KMS-11 (cell line): ENCODE measurements at regions not wholly inside any gene's neighbourhood (a gene's known extent, or its start where the extent isn't known, plus 50 kb on each side); places are given as distances from the start of the nearest gene placed in this dataset.

Experiments used
- H2AFZ ChIP-seq: fragments of 200-600 bp; sonication (generic); 2 replicates; pipeline ENCODE4 v1.6.1; 2016; ENCODE audit warnings: antibody characterized with exemption, mixed run types, low read depth
- H3K27ac ChIP-seq: fragments of 200-600 bp; sonication (generic); 2 replicates; pipeline ENCODE4 v1.6.1; 2016; ENCODE audit warnings: mild to moderate bottlenecking, mixed run types
- H3K27me3 ChIP-seq: fragments of 200-600 bp; sonication (generic); 2 replicates; pipeline ENCODE4 v1.6.1; 2017; ENCODE audit warnings: mild to moderate bottlenecking, low read depth, mixed run types, moderate library complexity; ENCODE audit not compliant: insufficient read depth
- H3K36me3 ChIP-seq: fragments of 200-600 bp; sonication (generic); 2 replicates; pipeline ENCODE4 v1.6.1; 2017; ENCODE audit warnings: mild to moderate bottlenecking, mixed run types; ENCODE audit not compliant: insufficient read depth
- H3K4me1 ChIP-seq: fragments of 200-600 bp; sonication (generic); 2 replicates; pipeline ENCODE4 v1.6.1; 2016; ENCODE audit warnings: mild to moderate bottlenecking, low read depth, mixed run types; ENCODE audit not compliant: poor library complexity, severe bottlenecking
- H3K4me2 ChIP-seq: fragments of 200-600 bp; sonication (generic); 2 replicates; pipeline ENCODE4 v1.7.0; 2016; ENCODE audit warnings: mild to moderate bottlenecking, mixed run types
- H3K4me3 ChIP-seq: fragments of 200-600 bp; sonication (generic); IDR thresholded peaks from 2 replicates; pipeline ENCODE4 v1.6.1; 2017; ENCODE audit warnings: low read depth, low read length, mixed read lengths; ENCODE audit not compliant: insufficient read depth
- H3K79me2 ChIP-seq: fragments of 200-600 bp; sonication (generic); 2 replicates; pipeline ENCODE4 v1.6.1; 2016; ENCODE audit warnings: low read depth, mixed run types; ENCODE audit not compliant: insufficient read depth
- H3K9ac ChIP-seq: fragments of 200-600 bp; sonication (generic); 2 replicates; pipeline ENCODE4 v1.6.1; 2016; ENCODE audit warnings: mild to moderate bottlenecking, mixed run types
- H4K20me1 ChIP-seq: fragments of 200-600 bp; sonication (generic); 2 replicates; pipeline ENCODE4 v1.6.1; 2016; ENCODE audit warnings: mild to moderate bottlenecking, mixed run types; ENCODE audit not compliant: insufficient read depth
- TF ChIP-seq, protein P1 (sequence below): fragments of 200-600 bp; sonication (generic); conservative IDR thresholded peaks from 2 replicates; pipeline ENCODE4 v1.6.1; 2017; ENCODE audit warnings: low read depth, mild to moderate bottlenecking, antibody characterized with exemption, low read length, moderate library complexity, mixed read lengths

DNA sequence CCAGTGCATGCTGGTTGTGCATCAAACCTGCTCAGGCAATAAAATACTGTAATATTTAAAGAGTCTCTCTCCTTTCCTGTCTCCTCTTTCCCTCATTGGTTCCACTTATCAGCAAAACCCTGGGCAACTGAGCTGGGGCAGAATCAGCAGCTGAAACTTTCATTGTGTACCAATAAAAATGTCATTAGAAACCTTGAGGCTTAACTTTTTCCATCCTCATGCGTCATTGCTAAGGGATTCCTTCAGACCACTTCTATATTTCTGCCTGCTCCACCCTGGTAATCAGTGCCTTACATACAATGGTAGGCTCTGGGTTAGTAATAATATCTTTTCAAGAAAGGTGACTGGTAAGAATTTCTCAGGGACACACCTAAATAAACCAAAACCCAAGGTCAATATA is 880.3 kb downstream of the RPA4 start:
- Histone ChIP-seq H3K36me3 (no peaks in the 10 kb centered on the region), H3K79me2 (no peaks in the 10 kb centered on the region), H3K27me3 (no peaks in the 10 kb centered on the region), H3K4me3 (no peak overlapping the region), H2AFZ (no peak overlapping the region), H3K27ac (no peak overlapping the region), H3K4me1 (no peaks in the 10 kb centered on the region), H3K4me2 (no peak overlapping the region), H4K20me1 (no peaks in the 10 kb centered on the region), H3K9ac (no peak overlapping the region)
- TF ChIP-seq, protein P1, sequence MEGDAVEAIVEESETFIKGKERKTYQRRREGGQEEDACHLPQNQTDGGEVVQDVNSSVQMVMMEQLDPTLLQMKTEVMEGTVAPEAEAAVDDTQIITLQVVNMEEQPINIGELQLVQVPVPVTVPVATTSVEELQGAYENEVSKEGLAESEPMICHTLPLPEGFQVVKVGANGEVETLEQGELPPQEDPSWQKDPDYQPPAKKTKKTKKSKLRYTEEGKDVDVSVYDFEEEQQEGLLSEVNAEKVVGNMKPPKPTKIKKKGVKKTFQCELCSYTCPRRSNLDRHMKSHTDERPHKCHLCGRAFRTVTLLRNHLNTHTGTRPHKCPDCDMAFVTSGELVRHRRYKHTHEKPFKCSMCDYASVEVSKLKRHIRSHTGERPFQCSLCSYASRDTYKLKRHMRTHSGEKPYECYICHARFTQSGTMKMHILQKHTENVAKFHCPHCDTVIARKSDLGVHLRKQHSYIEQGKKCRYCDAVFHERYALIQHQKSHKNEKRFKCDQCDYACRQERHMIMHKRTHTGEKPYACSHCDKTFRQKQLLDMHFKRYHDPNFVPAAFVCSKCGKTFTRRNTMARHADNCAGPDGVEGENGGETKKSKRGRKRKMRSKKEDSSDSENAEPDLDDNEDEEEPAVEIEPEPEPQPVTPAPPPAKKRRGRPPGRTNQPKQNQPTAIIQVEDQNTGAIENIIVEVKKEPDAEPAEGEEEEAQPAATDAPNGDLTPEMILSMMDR = no peak

DNA sequence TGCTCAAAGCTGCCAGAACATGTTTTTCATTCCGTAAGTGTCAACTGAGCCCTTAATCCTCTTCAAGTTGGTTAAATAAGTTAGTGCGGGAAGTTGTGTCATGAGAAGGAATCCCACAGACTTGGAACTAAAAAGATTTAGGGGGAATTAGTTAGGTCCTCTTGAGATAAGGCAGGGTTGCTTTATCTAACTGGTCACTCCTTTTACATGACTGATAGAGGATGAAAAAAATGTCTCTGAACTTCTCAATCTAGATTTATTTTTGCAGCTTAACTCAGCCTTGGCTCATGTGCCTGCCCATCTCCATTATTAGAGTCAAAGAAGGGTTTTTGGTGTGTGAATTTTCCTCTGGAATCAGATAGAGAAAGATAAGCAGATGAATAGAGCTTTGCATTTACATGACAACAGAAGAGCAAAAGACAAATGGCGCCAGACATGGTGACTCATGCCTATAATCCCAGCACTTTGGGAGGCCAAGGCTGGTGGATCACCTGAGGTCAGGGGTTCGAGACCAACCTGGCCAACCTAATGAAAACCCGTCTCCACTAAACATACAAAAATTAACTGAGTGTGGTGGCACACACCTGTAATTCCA is 882.9 kb downstream of the RPA4 start:
- Histone ChIP-seq H2AFZ (no peak overlapping the region), H3K27ac (no peak overlapping the region), H3K9ac (no peak overlapping the region), H3K36me3 (no peaks in the 10 kb centered on the region), H3K4me1 (no peaks in the 10 kb centered on the region), H3K4me3 (no peak overlapping the region), H3K27me3 (no peaks in the 10 kb centered on the region), H4K20me1 (no peaks in the 10 kb centered on the region), H3K79me2 (no peaks in the 10 kb centered on the region), H3K4me2 (no peak overlapping the region)
- TF ChIP-seq, protein P1 = no peak

DNA sequence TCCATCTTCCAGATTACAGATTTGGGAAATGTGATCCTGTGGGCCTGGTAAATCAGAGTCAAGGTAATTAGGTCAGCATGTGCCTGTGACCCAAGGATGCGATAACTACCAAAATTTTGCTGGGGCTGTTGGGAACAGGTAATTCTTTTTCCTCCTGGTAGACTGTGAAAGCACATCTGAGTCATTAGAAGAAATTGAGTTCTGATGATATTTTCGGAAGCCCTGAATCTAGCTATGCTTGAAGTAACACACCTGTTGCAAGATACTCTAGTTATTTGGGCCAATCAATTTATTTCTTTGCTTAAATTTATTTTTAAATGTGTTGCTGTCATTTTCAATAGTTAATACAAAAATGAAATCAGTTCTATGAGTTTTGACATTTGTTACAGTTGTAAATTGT is 903.6 kb downstream of the RPA4 start:
- Histone ChIP-seq H3K9ac (no peak overlapping the region), H3K4me1 (no peaks in the 10 kb centered on the region), H3K4me2 (no peak overlapping the region), H3K36me3 (no peaks in the 10 kb centered on the region), H2AFZ (no peak overlapping the region), H3K4me3 (no peak overlapping the region), H3K27ac (no peak overlapping the region), H3K27me3 (no peaks in the 10 kb centered on the region), H3K79me2 (no peaks in the 10 kb centered on the region), H4K20me1 (no peaks in the 10 kb centered on the region)
- TF ChIP-seq, protein P1 = no peak

DNA sequence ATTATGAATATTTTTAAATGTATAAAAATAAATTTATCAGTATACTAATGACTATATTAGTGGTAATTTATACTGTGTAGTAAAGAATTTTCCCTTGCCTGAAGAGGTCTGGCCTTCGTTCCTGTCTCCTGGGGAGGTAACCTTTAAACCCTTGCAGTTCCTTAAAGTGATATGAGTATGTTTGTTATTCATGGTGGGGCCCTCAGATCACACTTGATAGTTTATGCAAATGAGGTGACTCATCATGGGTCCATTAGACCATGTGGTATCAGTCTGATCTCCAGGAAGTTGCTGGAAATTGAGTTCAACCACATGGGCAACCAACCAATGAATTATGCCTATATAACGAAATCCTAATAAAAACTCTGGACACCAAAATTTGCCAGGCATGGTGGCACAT is 904.1 kb downstream of the RPA4 start:
- Histone ChIP-seq H3K27ac (no peak overlapping the region), H3K4me1 (no peaks in the 10 kb centered on the region), H3K27me3 (no peaks in the 10 kb centered on the region), H3K36me3 (no peaks in the 10 kb centered on the region), H2AFZ (no peak overlapping the region), H3K4me2 (no peak overlapping the region), H3K4me3 (no peak overlapping the region), H3K9ac (no peak overlapping the region), H3K79me2 (no peaks in the 10 kb centered on the region), H4K20me1 (no peaks in the 10 kb centered on the region)
- TF ChIP-seq, protein P1 = no peak
